ENCODE measurements at regions not wholly inside any gene's neighbourhood (a gene's known extent, or its start where the extent isn't known, plus 50 kb on each side); places are given as distances from the start of the nearest gene placed in this dataset.
"Not testable (repeated sequence)": the region's sequence is repeated elsewhere in the genome, so short reads cannot be mapped to it uniquely, and the experiment has no call there.

GRCh38 chr2:89982246-89982645, 1290.8 kb downstream of the RPIA start:
- CTCF ChIA-PET; SMC1A ChIA-PET (ENCODE audit: uncharacterized antibody, unreplicated experiment); RAD21 ChIA-PET (ENCODE audit: unreplicated experiment); ATAC-seq; DNase-seq (ENCODE audit: low read depth, low spot score); H3K36me3 ChIP-seq (ENCODE audit: control insufficient read depth in 2 of 2, insufficient read depth in 2 of 2, low read length in 1 of 2); H2AFZ ChIP-seq (ENCODE audit: control insufficient read depth, low read depth, low read length); H4K20me1 ChIP-seq (ENCODE audit: control insufficient read depth, insufficient read depth); H3K9ac ChIP-seq (ENCODE audit: control insufficient read depth, insufficient read depth, low read length); FAIRE-seq; H3K27ac ChIP-seq (ENCODE audit: control insufficient read depth, insufficient read depth); H3K4me2 ChIP-seq (ENCODE audit: control insufficient read depth, insufficient read depth); in situ Hi-C loops (cut with MboI); H3K4me1 ChIP-seq (ENCODE audit: control insufficient read depth, insufficient read depth, low read length); intact Hi-C loops (cut with micrococcal nuclease; ENCODE audit: unreplicated experiment); H3K27me3 ChIP-seq (replicated peaks in 1 of 2; ENCODE audit: control insufficient read depth in 2 of 2, insufficient read depth in 2 of 2, low read length in 1 of 2); H3K4me3 ChIP-seq; H3K9me3 ChIP-seq (replicated peaks; ENCODE audit: control insufficient read depth, insufficient read depth, low read length); POLR2A ChIA-PET; BruUV-seq (replicated peaks); H3K79me2 ChIP-seq (ENCODE audit: control insufficient read depth, insufficient read depth, low read length): not testable (repeated sequence)
- 9% methylated on average over 4 of the region's 4 CpGs for WGBS (ENCODE audit: insufficient coverage, insufficient replicate concordance, low lambda C conversion rate, missing lambda C conversion rate)

GRCh38 chr2:89985650-89986049, 1294.2 kb downstream of the RPIA start:
- CTCF ChIA-PET; H3K27me3 ChIP-seq (replicated peaks in 1 of 2; ENCODE audit: control insufficient read depth in 2 of 2, insufficient read depth in 2 of 2, low read length in 1 of 2); H3K36me3 ChIP-seq (ENCODE audit: control insufficient read depth in 2 of 2, insufficient read depth in 2 of 2, low read length in 1 of 2); ATAC-seq; H2AFZ ChIP-seq (ENCODE audit: control insufficient read depth, low read depth, low read length); H4K20me1 ChIP-seq (ENCODE audit: control insufficient read depth, insufficient read depth); H3K79me2 ChIP-seq (ENCODE audit: control insufficient read depth, insufficient read depth, low read length); intact Hi-C loops (cut with micrococcal nuclease; ENCODE audit: unreplicated experiment); H3K27ac ChIP-seq (ENCODE audit: control insufficient read depth, insufficient read depth); BruUV-seq (replicated peaks); H3K4me1 ChIP-seq (ENCODE audit: control insufficient read depth, insufficient read depth, low read length); H3K9ac ChIP-seq (ENCODE audit: control insufficient read depth, insufficient read depth, low read length); H3K9me3 ChIP-seq (replicated peaks; ENCODE audit: control insufficient read depth, insufficient read depth, low read length); SMC1A ChIA-PET (ENCODE audit: uncharacterized antibody, unreplicated experiment); RAD21 ChIA-PET (ENCODE audit: unreplicated experiment); H3K4me3 ChIP-seq; H3K4me2 ChIP-seq (ENCODE audit: control insufficient read depth, insufficient read depth); DNase-seq (ENCODE audit: low read depth, low spot score); POLR2A ChIA-PET; in situ Hi-C loops (cut with MboI): not testable (repeated sequence)
- FAIRE-seq: peak; percentile 38
- WGBS (ENCODE audit: insufficient coverage, insufficient replicate concordance, low lambda C conversion rate, missing lambda C conversion rate): no CpG with 5 or more reads among the region's 3 CpGs

GRCh38 chr2:89986532-89986931, 1295.1 kb downstream of the RPIA start:
- H3K79me2 ChIP-seq (ENCODE audit: control insufficient read depth, insufficient read depth, low read length); H2AFZ ChIP-seq (ENCODE audit: control insufficient read depth, low read depth, low read length); CTCF ChIA-PET; in situ Hi-C loops (cut with MboI); ATAC-seq; H3K9me3 ChIP-seq (replicated peaks; ENCODE audit: control insufficient read depth, insufficient read depth, low read length); H3K4me2 ChIP-seq (ENCODE audit: control insufficient read depth, insufficient read depth); H3K9ac ChIP-seq (ENCODE audit: control insufficient read depth, insufficient read depth, low read length); POLR2A ChIA-PET; H3K36me3 ChIP-seq (ENCODE audit: control insufficient read depth in 2 of 2, insufficient read depth in 2 of 2, low read length in 1 of 2); H4K20me1 ChIP-seq (ENCODE audit: control insufficient read depth, insufficient read depth); DNase-seq (ENCODE audit: low read depth, low spot score); intact Hi-C loops (cut with micrococcal nuclease; ENCODE audit: unreplicated experiment); BruUV-seq (replicated peaks); H3K4me3 ChIP-seq; RAD21 ChIA-PET (ENCODE audit: unreplicated experiment); FAIRE-seq; H3K27ac ChIP-seq (ENCODE audit: control insufficient read depth, insufficient read depth); H3K27me3 ChIP-seq (replicated peaks in 1 of 2; ENCODE audit: control insufficient read depth in 2 of 2, insufficient read depth in 2 of 2, low read length in 1 of 2); SMC1A ChIA-PET (ENCODE audit: uncharacterized antibody, unreplicated experiment); H3K4me1 ChIP-seq (ENCODE audit: control insufficient read depth, insufficient read depth, low read length): not testable (repeated sequence)
- 4% methylated on average over 4 of the region's 4 CpGs for WGBS (ENCODE audit: insufficient coverage, insufficient replicate concordance, low lambda C conversion rate, missing lambda C conversion rate)

- DNase-seq (ENCODE audit: low read depth, low spot score); intact Hi-C loops (cut with micrococcal nuclease; ENCODE audit: unreplicated experiment); H3K79me2 ChIP-seq (ENCODE audit: control insufficient read depth, insufficient read depth, low read length); H3K27ac ChIP-seq (ENCODE audit: control insufficient read depth, insufficient read depth); in situ Hi-C loops (cut with MboI); H2AFZ ChIP-seq (ENCODE audit: control insufficient read depth, low read depth, low read length); H3K9ac ChIP-seq (ENCODE audit: control insufficient read depth, insufficient read depth, low read length); H4K20me1 ChIP-seq (ENCODE audit: control insufficient read depth, insufficient read depth); SMC1A ChIA-PET (ENCODE audit: uncharacterized antibody, unreplicated experiment); H3K4me3 ChIP-seq; H3K27me3 ChIP-seq (replicated peaks in 1 of 2; ENCODE audit: control insufficient read depth in 2 of 2, insufficient read depth in 2 of 2, low read length in 1 of 2); H3K4me2 ChIP-seq (ENCODE audit: control insufficient read depth, insufficient read depth); FAIRE-seq; RAD21 ChIA-PET (ENCODE audit: unreplicated experiment); H3K9me3 ChIP-seq (replicated peaks; ENCODE audit: control insufficient read depth, insufficient read depth, low read length); ATAC-seq; H3K36me3 ChIP-seq (ENCODE audit: control insufficient read depth in 2 of 2, insufficient read depth in 2 of 2, low read length in 1 of 2); H3K4me1 ChIP-seq (ENCODE audit: control insufficient read depth, insufficient read depth, low read length); BruUV-seq (replicated peaks); CTCF ChIA-PET; POLR2A ChIA-PET: not testable (repeated sequence)
These were observed 1305.3 kb downstream of the RPIA start for GRCh38 chr2:89996779-89997178.

Data from GM12878 (cell line).